ENCODE measurements at regions not wholly inside any gene's neighbourhood (a gene's known extent, or its start where the extent isn't known, plus 50 kb on each side); places are given as distances from the start of the nearest gene placed in this dataset.

- Histone ChIP-seq H3K9me3 (ENCODE audit: low read length) (no peaks in the 10 kb centered on the region), H3K9me2 (ENCODE audit: low read depth, low read length) (no peaks in the 10 kb centered on the region), H3K27ac (ENCODE audit: low read depth, low read length, poor library complexity, severe bottlenecking) (no peak overlapping the region), H3K79me2 (ENCODE audit: insufficient read depth, low read length) (no peaks in the 10 kb centered on the region), H3K36me3 (ENCODE audit: insufficient read depth, low read length) (no peaks in the 10 kb centered on the region), H3F3A (ENCODE audit: insufficient read depth, low read length) (no peaks in the 10 kb centered on the region), H4K20me1 (ENCODE audit: insufficient read depth, low read length) (no peaks in the 10 kb centered on the region), H3K9ac (ENCODE audit: low read length) (no peak overlapping the region), H3K4me1 (ENCODE audit: insufficient read depth, low read length, severe bottlenecking) (no peaks in the 10 kb centered on the region), H3K4me3 (ENCODE audit: low read depth, low read length, poor library complexity, severe bottlenecking) (no peak overlapping the region), H3K4me2 (ENCODE audit: low read length) (no peak overlapping the region), H3K27me3 (ENCODE audit: insufficient read depth, low read length) (no peaks in the 10 kb centered on the region), H2AFZ (ENCODE audit: low read length) (no peak overlapping the region)
- TF ChIP-seq CTCF (IDR thresholded peaks at IDR 0.05; ENCODE audit: low read length): no peak
- no peak for TF ChIP-seq EZH2 (IDR thresholded peaks at IDR 0.05; ENCODE audit: borderline replicate concordance, low read length)
These were observed 107.0 kb upstream of the CLINT1 start for GRCh38 chr5:157965989-157966388.

GRCh38 chr5:157965040-157965678 is 106.2 kb upstream of the CLINT1 start:
- Histone ChIP-seq H3K9ac (ENCODE audit: low read length) (no peak overlapping the region), H3K4me2 (ENCODE audit: low read length) (no peak overlapping the region), H3K27ac (ENCODE audit: low read depth, low read length, poor library complexity, severe bottlenecking) (no peak overlapping the region), H4K20me1 (ENCODE audit: insufficient read depth, low read length) (no peaks in the 10 kb centered on the region), H3K4me1 (ENCODE audit: insufficient read depth, low read length, severe bottlenecking) (no peaks in the 10 kb centered on the region), H3K27me3 (ENCODE audit: insufficient read depth, low read length) (no peaks in the 10 kb centered on the region), H3K9me2 (ENCODE audit: low read depth, low read length) (no peaks in the 10 kb centered on the region), H2AFZ (ENCODE audit: low read length) (no peak overlapping the region), H3F3A (ENCODE audit: insufficient read depth, low read length) (no peaks in the 10 kb centered on the region), H3K79me2 (ENCODE audit: insufficient read depth, low read length) (no peaks in the 10 kb centered on the region), H3K9me3 (ENCODE audit: low read length) (no peaks in the 10 kb centered on the region), H3K36me3 (ENCODE audit: insufficient read depth, low read length) (no peaks in the 10 kb centered on the region), H3K4me3 (ENCODE audit: low read depth, low read length, poor library complexity, severe bottlenecking) (no peak overlapping the region)
- TF ChIP-seq EZH2 (IDR thresholded peaks at IDR 0.05; ENCODE audit: borderline replicate concordance, low read length): no peak
- TF ChIP-seq CTCF (IDR thresholded peaks at IDR 0.05; ENCODE audit: low read length): no peak

- Histone ChIP-seq H3K4me2 (ENCODE audit: low read length) (no peak overlapping the region), H4K20me1 (ENCODE audit: insufficient read depth, low read length) (no peaks in the 10 kb centered on the region), H3F3A (ENCODE audit: insufficient read depth, low read length) (no peaks in the 10 kb centered on the region), H3K36me3 (ENCODE audit: insufficient read depth, low read length) (no peaks in the 10 kb centered on the region), H3K4me1 (ENCODE audit: insufficient read depth, low read length, severe bottlenecking) (no peaks in the 10 kb centered on the region), H2AFZ (ENCODE audit: low read length) (no peak overlapping the region), H3K79me2 (ENCODE audit: insufficient read depth, low read length) (no peaks in the 10 kb centered on the region), H3K27ac (ENCODE audit: low read depth, low read length, poor library complexity, severe bottlenecking) (no peak overlapping the region), H3K9me3 (ENCODE audit: low read length) (no peaks in the 10 kb centered on the region), H3K27me3 (ENCODE audit: insufficient read depth, low read length) (no peaks in the 10 kb centered on the region), H3K9me2 (ENCODE audit: low read depth, low read length) (no peaks in the 10 kb centered on the region), H3K9ac (ENCODE audit: low read length) (no peak overlapping the region), H3K4me3 (ENCODE audit: low read depth, low read length, poor library complexity, severe bottlenecking) (no peak overlapping the region)
- TF ChIP-seq EZH2 (IDR thresholded peaks at IDR 0.05; ENCODE audit: borderline replicate concordance, low read length) (no peak), CTCF (IDR thresholded peaks at IDR 0.05; ENCODE audit: low read length) (no peak)
These were observed 104.8 kb upstream of the CLINT1 start for GRCh38 chr5:157963761-157964160.
